Uterus (tissue), 3 donors: ENCODE measurements at regions not wholly inside any gene's neighbourhood (a gene's known extent, or its start where the extent isn't known, plus 50 kb on each side); places are given as distances from the start of the nearest gene placed in this dataset.
"Not testable (repeated sequence)": the region's sequence is repeated elsewhere in the genome, so short reads cannot be mapped to it uniquely, and the experiment has no call there.

Experiments
- DNase-seq, 2 donors: peaks; one replicate each; pipeline ENCODE4 v3.0.0-alpha.2; 2019 to 2020
- H3K27ac ChIP-seq, 2 donors: fragments of 200-600 bp; sonication (generic); 1 replicate in 1 of 2; 2 replicates in 1 of 2; pipeline ENCODE4 v1.5.1; 2016 to 2018
- H3K27me3 ChIP-seq, 2 donors: fragments of 200-600 bp; sonication (generic); one replicate each; pipeline ENCODE4 v1.5.1; 2018 to 2019; ENCODE audit warnings: control low read depth in 1 of 2
- H3K36me3 ChIP-seq, 2 donors: fragments of 200-600 bp; sonication (generic); one replicate each; pipeline ENCODE4 v1.5.1; 2019; ENCODE audit warnings: control low read depth in 1 of 2
- H3K4me1 ChIP-seq, 2 donors: fragments of 200-600 bp; sonication (generic); one replicate each; pipeline ENCODE4 v1.5.1; 2018 to 2019; ENCODE audit warnings: control low read depth in 1 of 2
- H3K4me3 ChIP-seq, 2 donors: fragments of 200-600 bp; sonication (generic); 1 replicate in 1 of 2; 2 replicates in 1 of 2; pipeline ENCODE4 v1.5.1; 2018 to 2019; ENCODE audit warnings: mild to moderate bottlenecking in 1 of 2
- H3K9me3 ChIP-seq, 2 donors: fragments of 200-600 bp; sonication (generic); one replicate each; pipeline ENCODE4 v1.5.1; 2019; ENCODE audit warnings: control low read depth in 1 of 2
- POLR2A ChIP-seq, 2 donors: fragments of 450-650 bp; IDR thresholded peaks; one replicate each; pipeline ENCODE4 v1.6.1; 2016; ENCODE audit warnings: antibody characterized with exemption in 2 of 2, mild to moderate bottlenecking in 1 of 2, moderate library complexity in 1 of 2
- intact Hi-C: fragments of 100-400 bp; cut with DNase I; formaldehyde crosslinking; loops from one replicate; pipeline ENCODE4 v1.15.1; 2023; ENCODE audit warnings: low total_unique reads
- TF ChIP-seq, protein P1 (sequence below), 4 experiments: fragments of 200-600 bp in 2 of 4; fragments of 450-650 bp in 2 of 4; sonication (generic) in 2 of 4; IDR thresholded peaks; one replicate each; pipeline ENCODE4 v1.5.1; 2016 to 2019; ENCODE audit warnings: antibody characterized with exemption in 4 of 4, mild to moderate bottlenecking in 2 of 4, moderate library complexity in 1 of 4
- donor health status: DM: yes; HTN: yes; CAD: no.

DNA sequence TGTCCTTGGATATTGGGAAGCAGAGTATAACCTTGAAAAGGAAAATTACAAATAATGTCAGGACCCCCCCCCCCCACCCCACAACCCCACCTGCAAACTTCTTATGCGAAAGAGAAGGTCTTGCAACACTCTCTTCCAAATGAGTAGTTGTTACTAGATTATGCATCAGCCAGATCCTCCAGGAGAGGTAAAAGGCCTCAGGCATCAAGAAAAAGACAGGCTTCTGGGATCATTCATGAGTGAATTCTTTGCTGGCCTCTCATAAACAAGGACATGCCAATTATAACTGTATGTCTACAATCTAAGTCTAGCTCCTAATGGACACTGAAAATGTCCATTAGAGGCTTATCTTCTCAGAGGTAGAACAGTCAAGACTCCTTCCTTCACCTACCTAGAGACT, 1443.3 kb downstream of the RAPGEF2 start:
- Histone ChIP-seq H3K9me3 (no peaks in the 10 kb centered on the region), H3K4me1 (no peaks in the 10 kb centered on the region), H3K27me3 (no peaks in the 10 kb centered on the region), H3K36me3 (no peaks in the 10 kb centered on the region), H3K27ac (no peak overlapping the region), H3K4me3 (no peak overlapping the region)
- intact Hi-C loops: no loop called here
- no peak for TF ChIP-seq POLR2A (IDR thresholded peaks at IDR 0.05)
- TF ChIP-seq, protein P1, sequence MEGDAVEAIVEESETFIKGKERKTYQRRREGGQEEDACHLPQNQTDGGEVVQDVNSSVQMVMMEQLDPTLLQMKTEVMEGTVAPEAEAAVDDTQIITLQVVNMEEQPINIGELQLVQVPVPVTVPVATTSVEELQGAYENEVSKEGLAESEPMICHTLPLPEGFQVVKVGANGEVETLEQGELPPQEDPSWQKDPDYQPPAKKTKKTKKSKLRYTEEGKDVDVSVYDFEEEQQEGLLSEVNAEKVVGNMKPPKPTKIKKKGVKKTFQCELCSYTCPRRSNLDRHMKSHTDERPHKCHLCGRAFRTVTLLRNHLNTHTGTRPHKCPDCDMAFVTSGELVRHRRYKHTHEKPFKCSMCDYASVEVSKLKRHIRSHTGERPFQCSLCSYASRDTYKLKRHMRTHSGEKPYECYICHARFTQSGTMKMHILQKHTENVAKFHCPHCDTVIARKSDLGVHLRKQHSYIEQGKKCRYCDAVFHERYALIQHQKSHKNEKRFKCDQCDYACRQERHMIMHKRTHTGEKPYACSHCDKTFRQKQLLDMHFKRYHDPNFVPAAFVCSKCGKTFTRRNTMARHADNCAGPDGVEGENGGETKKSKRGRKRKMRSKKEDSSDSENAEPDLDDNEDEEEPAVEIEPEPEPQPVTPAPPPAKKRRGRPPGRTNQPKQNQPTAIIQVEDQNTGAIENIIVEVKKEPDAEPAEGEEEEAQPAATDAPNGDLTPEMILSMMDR (IDR thresholded peaks at IDR 0.05): no peak
- DNase-seq: no peak

DNA sequence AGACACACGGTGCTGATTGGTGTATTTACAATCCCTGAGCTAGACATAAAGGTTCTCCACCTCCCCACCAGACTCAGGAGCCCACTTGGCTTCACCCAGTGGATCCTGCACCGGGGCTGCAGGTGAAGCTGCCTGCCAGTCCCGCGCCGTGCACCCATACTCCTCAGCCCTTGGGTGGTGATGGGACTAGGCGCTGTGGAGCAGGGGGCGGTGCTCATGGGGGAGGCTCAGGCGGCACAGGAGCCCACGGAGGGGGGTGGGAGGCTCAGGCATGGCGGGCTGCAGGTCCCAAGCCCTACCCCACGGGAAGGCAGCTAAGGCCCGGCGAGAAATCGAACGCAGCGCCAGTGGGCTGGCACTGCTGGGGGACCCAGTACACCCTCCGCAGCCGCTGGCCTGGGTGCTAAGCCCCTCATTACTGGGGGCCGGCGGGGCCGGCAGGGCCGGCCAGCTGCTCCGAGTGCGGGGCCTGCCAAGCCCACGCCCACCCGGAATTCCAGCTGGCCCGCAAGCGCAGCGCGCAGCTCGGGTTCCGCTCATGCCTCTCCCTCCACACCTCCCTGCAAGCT, 1447.2 kb downstream of the RAPGEF2 start:
- H3K27me3 ChIP-seq, H3K4me3 ChIP-seq, DNase-seq, H3K36me3 ChIP-seq, H3K27ac ChIP-seq, H3K9me3 ChIP-seq, H3K4me1 ChIP-seq, intact Hi-C loops: not testable (repeated sequence)

DNA sequence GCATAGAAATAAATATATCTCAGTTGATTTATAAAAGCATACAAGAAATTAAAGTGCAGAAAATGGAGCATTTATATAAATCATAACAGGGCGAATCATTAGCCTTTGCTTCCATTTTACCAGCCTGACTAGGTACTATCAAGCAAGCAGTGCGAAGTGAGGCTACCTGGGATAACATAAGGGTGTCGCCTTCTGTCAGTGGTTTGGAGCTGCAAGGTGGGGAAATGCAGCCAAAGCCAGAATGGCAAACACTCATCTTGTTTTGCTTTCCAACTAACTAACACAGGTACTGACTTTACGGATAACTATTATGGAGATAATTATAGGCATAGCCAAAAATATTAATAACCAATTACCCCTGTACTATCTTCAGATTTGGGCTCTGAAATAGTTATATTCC, 1459.8 kb downstream of the RAPGEF2 start:
- Histone ChIP-seq H3K27me3 (no peaks in the 10 kb centered on the region), H3K9me3 (no peaks in the 10 kb centered on the region), H3K36me3 (no peaks in the 10 kb centered on the region), H3K27ac (no peak overlapping the region), H3K4me3 (no peak overlapping the region), H3K4me1 (no peaks in the 10 kb centered on the region)
- no peak for TF ChIP-seq POLR2A (IDR thresholded peaks at IDR 0.05)
- TF ChIP-seq, protein P1 (IDR thresholded peaks at IDR 0.05): no peak
- DNase-seq: no peak
- intact Hi-C loops: no loop called here

DNA sequence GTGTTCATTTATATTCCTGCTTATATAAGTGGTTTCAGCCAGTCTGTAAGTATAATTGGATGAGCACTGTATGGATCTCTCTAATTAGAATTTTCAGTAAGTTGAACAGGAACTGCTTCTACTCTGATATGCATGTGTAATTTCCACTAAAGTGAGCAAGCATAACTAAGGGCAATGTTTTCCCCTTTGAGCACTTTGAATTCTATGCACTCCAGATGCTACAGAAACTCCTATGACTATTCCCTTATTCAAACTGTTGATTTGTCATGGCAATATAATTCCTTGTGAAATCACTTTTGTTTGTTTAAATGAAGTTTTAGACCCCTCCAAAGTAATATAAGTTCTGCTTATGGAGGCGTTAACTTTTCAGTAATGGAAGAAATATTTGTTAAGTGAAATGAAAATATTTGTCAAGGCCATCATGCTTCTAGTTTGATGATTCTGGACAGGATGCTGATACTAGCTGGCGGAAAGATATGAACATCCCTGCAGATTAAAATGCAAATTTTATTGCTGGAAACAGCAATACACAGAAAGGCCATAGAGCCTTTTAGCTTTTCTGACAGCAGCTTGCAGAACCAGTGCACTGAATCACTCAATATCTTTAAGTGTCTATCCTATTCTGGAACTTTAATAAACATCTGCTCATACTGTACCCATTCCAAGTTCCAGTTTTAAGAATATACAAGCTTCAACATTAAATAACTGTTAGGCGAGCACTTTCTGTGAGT, 1460.8 kb downstream of the RAPGEF2 start:
- no peaks in the 10 kb centered on the region for H3K27me3 ChIP-seq
- H3K36me3 ChIP-seq: no peaks in the 10 kb centered on the region
- H3K27ac ChIP-seq: no peak overlapping the region
- DNase-seq: no peak
- intact Hi-C loops: no loop called here
- no peaks in the 10 kb centered on the region for H3K4me1 ChIP-seq
- no peak overlapping the region for H3K4me3 ChIP-seq
- no peaks in the 10 kb centered on the region for H3K9me3 ChIP-seq
- TF ChIP-seq, protein P1 (IDR thresholded peaks at IDR 0.05): no peak
- no peak for TF ChIP-seq POLR2A (IDR thresholded peaks at IDR 0.05)

DNA sequence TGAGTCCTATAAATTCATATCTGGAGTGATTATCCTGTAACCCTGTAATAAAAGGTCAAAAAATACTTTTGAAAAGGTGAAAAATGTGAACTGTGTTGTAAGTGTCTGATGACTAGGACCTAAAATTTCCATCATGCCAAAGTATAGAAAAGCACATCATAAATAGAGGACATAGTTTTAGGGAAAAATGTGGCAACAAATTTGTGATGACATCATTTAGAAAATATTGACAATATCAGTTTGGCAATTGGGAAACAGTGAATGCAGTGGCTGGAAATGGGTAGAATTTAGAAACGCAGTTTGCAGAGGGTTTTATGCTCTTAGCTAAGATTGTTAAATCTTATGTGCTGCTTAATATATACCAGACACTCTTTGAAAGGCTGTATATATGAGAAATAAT, 1464.8 kb downstream of the RAPGEF2 start:
- intact Hi-C loops: no loop called here
- no peak overlapping the region for H3K4me3 ChIP-seq
- H3K27me3 ChIP-seq: no peaks in the 10 kb centered on the region
- H3K36me3 ChIP-seq: no peaks in the 10 kb centered on the region
- H3K4me1 ChIP-seq: no peaks in the 10 kb centered on the region
- no peak for TF ChIP-seq POLR2A (IDR thresholded peaks at IDR 0.05)
- TF ChIP-seq, protein P1 (IDR thresholded peaks at IDR 0.05): no peak
- no peaks in the 10 kb centered on the region for H3K9me3 ChIP-seq
- no peak for DNase-seq
- no peak overlapping the region for H3K27ac ChIP-seq
